ENCODE measurements at regions not wholly inside any gene's neighbourhood (a gene's known extent, or its start where the extent isn't known, plus 50 kb on each side); places are given as distances from the start of the nearest gene placed in this dataset.

GRCh38 chr4:24210332-24210902 lies 320.6 kb upstream of the PPARGC1A start:
- no peak for TF ChIP-seq CSDC2 (CRISPR knock-in tag; IDR thresholded peaks at IDR 0.05)
- no peak for TF ChIP-seq PPARA (CRISPR knock-in tag; IDR thresholded peaks at IDR 0.05; ENCODE audit: borderline replicate concordance)
- TF ChIP-seq TOX (CRISPR knock-in tag; IDR thresholded peaks at IDR 0.05; ENCODE audit: borderline replicate concordance), result no peak
- TF ChIP-seq RARB (CRISPR knock-in tag; IDR thresholded peaks at IDR 0.05), result no peak
- TF ChIP-seq PATZ1 (CRISPR knock-in tag; IDR thresholded peaks at IDR 0.05; ENCODE audit: borderline replicate concordance), result no peak
- TF ChIP-seq ZNF8 (CRISPR knock-in tag; IDR thresholded peaks at IDR 0.05), result no peak
- no peak for TF ChIP-seq GLIS3 (CRISPR knock-in tag; IDR thresholded peaks at IDR 0.05)
- no peak for TF ChIP-seq TSHZ2 (CRISPR knock-in tag; IDR thresholded peaks at IDR 0.05)
- no peak for TF ChIP-seq ZFP30 (CRISPR knock-in tag; IDR thresholded peaks at IDR 0.05)
- no peak for TF ChIP-seq ZNF70 (CRISPR knock-in tag; IDR thresholded peaks at IDR 0.05)
- no peak for TF ChIP-seq OSR1 (CRISPR knock-in tag; IDR thresholded peaks at IDR 0.05)
- TF ChIP-seq POU6F1 (CRISPR knock-in tag; IDR thresholded peaks at IDR 0.05; ENCODE audit: borderline replicate concordance, low read depth), result no peak
- TF ChIP-seq ZC3H10 (CRISPR knock-in tag; IDR thresholded peaks at IDR 0.05), result no peak
- no peak for TF ChIP-seq SNAI2 (CRISPR knock-in tag; IDR thresholded peaks at IDR 0.05)
